Mucosa of rectum (tissue), 2 donors: ENCODE measurements at regions not wholly inside any gene's neighbourhood (a gene's known extent, or its start where the extent isn't known, plus 50 kb on each side); places are given as distances from the start of the nearest gene placed in this dataset.
A peak's percentile ranks its signal among the peaks of the same experiment; 100 is the strongest.

Source experiments
- H3K27ac ChIP-seq, 2 donors: one replicate each; pipeline ENCODE4 v1.7.0; 2013; ENCODE audit warnings: inconsistent platforms in 2 of 2, low read depth in 2 of 2, low read length in 2 of 2
- H3K27me3 ChIP-seq, 2 donors: one replicate each; pipeline ENCODE4 v1.7.0; 2013; ENCODE audit warnings: low read length in 2 of 2; ENCODE audit not compliant: control insufficient read depth in 2 of 2, insufficient read depth in 2 of 2
- H3K36me3 ChIP-seq, 2 donors: one replicate each; pipeline ENCODE4 v1.7.0; 2013; ENCODE audit warnings: low read length in 2 of 2; ENCODE audit not compliant: control insufficient read depth in 2 of 2, insufficient read depth in 2 of 2
- H3K4me1 ChIP-seq, 2 donors: one replicate each; pipeline ENCODE4 v1.7.0; 2013; ENCODE audit warnings: low read length in 2 of 2, mild to moderate bottlenecking in 1 of 2; ENCODE audit not compliant: control insufficient read depth in 2 of 2, insufficient read depth in 2 of 2
- H3K4me3 ChIP-seq, 2 donors: one replicate each; pipeline ENCODE4 v1.7.0; 2013; ENCODE audit warnings: low read length in 2 of 2
- H3K9ac ChIP-seq, 2 donors: one replicate each; pipeline ENCODE4 v1.7.0; 2013; ENCODE audit warnings: low read length in 2 of 2, low read depth in 1 of 2, mild to moderate bottlenecking in 1 of 2
- H3K9me3 ChIP-seq, 2 donors: one replicate each; pipeline ENCODE4 v1.7.0; 2013; ENCODE audit warnings: low read length in 2 of 2; ENCODE audit not compliant: control insufficient read depth in 2 of 2
- donor health status: healthy.
- donor health status: Normal muscosa, but diverticular disease.

GRCh38 chr6:6909111-6909510 lies 198.7 kb upstream of the RREB1 start:
- no peaks in the 10 kb centered on the region for H3K4me1 ChIP-seq
- no peaks in the 10 kb centered on the region for H3K27me3 ChIP-seq

GRCh38 chr6:6910734-6911295 lies 196.9 kb upstream of the RREB1 start:
- Histone ChIP-seq H3K4me1 (peaks cover 0 to 1% of the 10 kb centered on the region in 2 donors), H3K27ac (no peak overlapping the region), H3K4me3 (no peak overlapping the region), H3K9me3 (no peaks in the 10 kb centered on the region), H3K9ac (no peak overlapping the region), H3K36me3 (no peaks in the 10 kb centered on the region), H3K27me3 (no peaks in the 10 kb centered on the region)

More at GRCh38 chr6:6909111-6909510, 198.7 kb upstream of the RREB1 start:
- no peaks in the 10 kb centered on the region for H3K36me3 ChIP-seq
- no peak overlapping the region for H3K4me3 ChIP-seq
- no peak overlapping the region for H3K9ac ChIP-seq
- H3K27ac ChIP-seq, result no peak overlapping the region
- H3K9me3 ChIP-seq, result no peaks in the 10 kb centered on the region

- no peaks in the 10 kb centered on the region for H3K36me3 ChIP-seq
Observed at GRCh38 chr6:6911391-6911790, 196.4 kb upstream of the RREB1 start.

GRCh38 chr6:6912817-6913744 lies 194.7 kb upstream of the RREB1 start:
- Histone ChIP-seq H3K4me1 (peaks cover 0 to 8% of the 10 kb centered on the region in 2 donors), H3K27me3 (no peaks in the 10 kb centered on the region), H3K9me3 (no peaks in the 10 kb centered on the region), H3K27ac (no peak overlapping the region), H3K36me3 (no peaks in the 10 kb centered on the region), H3K9ac (no peak overlapping the region), H3K4me3 (no peak overlapping the region)

More at GRCh38 chr6:6911391-6911790, 196.4 kb upstream of the RREB1 start:
- H3K9me3 ChIP-seq, result no peaks in the 10 kb centered on the region
- H3K4me3 ChIP-seq, result no peak overlapping the region
- no peak overlapping the region for H3K9ac ChIP-seq
- no peak overlapping the region for H3K27ac ChIP-seq
- H3K27me3 ChIP-seq, result no peaks in the 10 kb centered on the region
- peaks cover 0 to 7% of the 10 kb centered on the region in 2 donors for H3K4me1 ChIP-seq

GRCh38 chr6:6915219-6915618 lies 192.5 kb upstream of the RREB1 start:
- H3K27ac ChIP-seq, result peak overlapping the region; percentile 35 to 66
- no peaks in the 10 kb centered on the region for H3K27me3 ChIP-seq
- no peaks in the 10 kb centered on the region for H3K36me3 ChIP-seq
- peaks cover 0 to 8% of the 10 kb centered on the region in 2 donors for H3K4me1 ChIP-seq
- no peaks in the 10 kb centered on the region for H3K9me3 ChIP-seq
- H3K9ac ChIP-seq, result peak overlapping the region in 1 of 2 donors; percentile 60
- peak overlapping the region; percentile 49 to 67 for H3K4me3 ChIP-seq

GRCh38 chr6:6915813-6916547 lies 191.8 kb upstream of the RREB1 start:
- Histone ChIP-seq H3K9ac (peak overlapping the region; percentile 60 to 61), H3K36me3 (no peaks in the 10 kb centered on the region), H3K4me1 (peaks cover 0 to 8% of the 10 kb centered on the region in 2 donors), H3K4me3 (peak overlapping the region; percentile 49 to 67), H3K9me3 (no peaks in the 10 kb centered on the region), H3K27me3 (no peaks in the 10 kb centered on the region), H3K27ac (peak overlapping the region; percentile 25 to 66)

GRCh38 chr6:6916598-6916997 lies 191.2 kb upstream of the RREB1 start:
- H3K27ac ChIP-seq, result peak overlapping the region in 1 of 2 donors; percentile 39
- no peaks in the 10 kb centered on the region for H3K9me3 ChIP-seq
- no peak overlapping the region for H3K9ac ChIP-seq
- no peak overlapping the region for H3K4me3 ChIP-seq
- H3K4me1 ChIP-seq, result peaks cover 0 to 8% of the 10 kb centered on the region in 2 donors
- no peaks in the 10 kb centered on the region for H3K36me3 ChIP-seq
- no peaks in the 10 kb centered on the region for H3K27me3 ChIP-seq

- Histone ChIP-seq H3K9ac (no peak overlapping the region), H3K4me3 (no peak overlapping the region), H3K27ac (no peak overlapping the region), H3K4me1 (peaks cover 0 to 8% of the 10 kb centered on the region in 2 donors), H3K9me3 (no peaks in the 10 kb centered on the region), H3K27me3 (no peaks in the 10 kb centered on the region), H3K36me3 (no peaks in the 10 kb centered on the region)
Observed at GRCh38 chr6:6918216-6918983, 189.4 kb upstream of the RREB1 start.

- no peak overlapping the region for H3K4me3 ChIP-seq
- H3K9ac ChIP-seq, result no peak overlapping the region
- no peaks in the 10 kb centered on the region for H3K36me3 ChIP-seq
- no peaks in the 10 kb centered on the region for H3K27me3 ChIP-seq
- H3K4me1 ChIP-seq, result peaks cover 0 to 8% of the 10 kb centered on the region in 2 donors
- H3K9me3 ChIP-seq, result no peaks in the 10 kb centered on the region
- H3K27ac ChIP-seq, result no peak overlapping the region
Observed at GRCh38 chr6:6919173-6919572, 188.6 kb upstream of the RREB1 start.
